Kidney epithelial cell (primary cell): ENCODE measurements at regions not wholly inside any gene's neighbourhood (a gene's known extent, or its start where the extent isn't known, plus 50 kb on each side); places are given as distances from the start of the nearest gene placed in this dataset.

ENCODE experiments used
- DNase-seq: peaks from one replicate; pipeline ENCODE4 v3.0.0-alpha.2; 2010; ENCODE audit warnings: low read depth
- H3K27me3 ChIP-seq: 2 replicates; pipeline ENCODE4 v1.6.0; 2011; ENCODE audit warnings: low read length; ENCODE audit not compliant: control insufficient read depth, insufficient read depth
- H3K36me3 ChIP-seq: 2 replicates; pipeline ENCODE4 v1.5.1; 2011; ENCODE audit warnings: low read length; ENCODE audit not compliant: control insufficient read depth, insufficient read depth
- H3K4me3 ChIP-seq: 2 replicates; pipeline ENCODE4 v1.5.1; 2011; ENCODE audit warnings: low read depth, mild to moderate bottlenecking, control low read depth, low read length
- TF ChIP-seq, protein P1 (sequence below): IDR thresholded peaks from 2 replicates; pipeline ENCODE4 v1.5.1; 2011; ENCODE audit warnings: mild to moderate bottlenecking, moderate library complexity, low read length, control low read depth, inconsistent platforms; ENCODE audit not compliant: insufficient read depth, poor library complexity, severe bottlenecking

DNA sequence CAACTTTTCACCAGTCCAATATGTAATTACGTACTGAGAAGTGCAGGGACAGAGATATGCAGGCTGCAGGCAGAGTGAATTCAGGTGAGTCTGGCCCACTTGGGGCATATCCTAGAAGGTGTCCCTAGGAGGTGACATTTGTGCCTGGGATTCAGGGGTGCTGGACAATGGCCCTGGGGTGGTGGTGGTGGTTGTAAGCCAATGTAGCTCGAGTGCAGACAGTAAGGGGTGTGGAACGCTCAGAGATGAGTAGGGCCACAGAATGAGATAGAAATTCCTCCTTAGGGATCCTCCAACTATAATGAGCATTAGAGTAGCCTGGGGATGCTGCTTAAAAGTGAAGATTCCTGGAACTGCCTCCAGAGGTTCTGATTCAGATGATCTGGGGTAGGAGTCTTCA, 221.7 kb upstream of the MPHOSPH6 start:
- no peak for DNase-seq
- Histone ChIP-seq H3K36me3 (no peaks in the 10 kb centered on the region), H3K4me3 (no peak overlapping the region), H3K27me3 (no peaks in the 10 kb centered on the region)
- TF ChIP-seq, protein P1, sequence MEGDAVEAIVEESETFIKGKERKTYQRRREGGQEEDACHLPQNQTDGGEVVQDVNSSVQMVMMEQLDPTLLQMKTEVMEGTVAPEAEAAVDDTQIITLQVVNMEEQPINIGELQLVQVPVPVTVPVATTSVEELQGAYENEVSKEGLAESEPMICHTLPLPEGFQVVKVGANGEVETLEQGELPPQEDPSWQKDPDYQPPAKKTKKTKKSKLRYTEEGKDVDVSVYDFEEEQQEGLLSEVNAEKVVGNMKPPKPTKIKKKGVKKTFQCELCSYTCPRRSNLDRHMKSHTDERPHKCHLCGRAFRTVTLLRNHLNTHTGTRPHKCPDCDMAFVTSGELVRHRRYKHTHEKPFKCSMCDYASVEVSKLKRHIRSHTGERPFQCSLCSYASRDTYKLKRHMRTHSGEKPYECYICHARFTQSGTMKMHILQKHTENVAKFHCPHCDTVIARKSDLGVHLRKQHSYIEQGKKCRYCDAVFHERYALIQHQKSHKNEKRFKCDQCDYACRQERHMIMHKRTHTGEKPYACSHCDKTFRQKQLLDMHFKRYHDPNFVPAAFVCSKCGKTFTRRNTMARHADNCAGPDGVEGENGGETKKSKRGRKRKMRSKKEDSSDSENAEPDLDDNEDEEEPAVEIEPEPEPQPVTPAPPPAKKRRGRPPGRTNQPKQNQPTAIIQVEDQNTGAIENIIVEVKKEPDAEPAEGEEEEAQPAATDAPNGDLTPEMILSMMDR = no peak

DNA sequence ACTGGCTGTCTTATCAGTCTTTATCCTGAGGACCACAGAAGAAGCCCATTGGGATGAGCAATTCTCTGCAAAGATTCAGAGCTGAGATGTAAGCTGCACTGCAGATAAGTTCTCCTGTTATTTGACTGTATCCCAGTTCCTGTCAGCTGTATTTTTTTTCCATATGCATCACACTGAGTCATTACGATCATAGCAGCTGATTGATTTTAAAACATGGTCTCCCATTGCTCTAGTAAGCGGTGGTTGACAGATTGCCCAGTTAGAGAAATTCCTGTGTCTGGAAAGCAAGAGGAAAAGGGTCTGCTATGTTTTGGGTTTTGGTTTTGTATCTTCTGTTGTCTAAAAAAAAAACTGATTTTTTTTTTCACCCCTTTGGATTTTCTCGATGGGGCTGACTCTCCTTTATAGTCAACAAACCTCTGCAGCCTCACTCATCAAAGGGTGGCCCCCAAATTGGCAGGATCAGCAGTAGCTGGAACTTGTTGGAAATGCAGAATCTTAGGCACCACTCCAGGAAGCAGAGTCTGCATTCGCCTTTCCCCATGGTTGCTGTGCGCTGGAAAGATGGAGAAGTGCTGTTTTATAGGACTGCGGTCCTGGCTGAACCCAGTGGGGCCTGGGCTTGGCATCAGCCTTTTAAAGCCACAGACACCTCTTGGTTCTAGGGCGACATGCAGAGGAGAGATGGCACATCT, 220.1 kb upstream of the MPHOSPH6 start:
- Histone ChIP-seq H3K36me3 (no peaks in the 10 kb centered on the region), H3K4me3 (no peak overlapping the region), H3K27me3 (no peaks in the 10 kb centered on the region)
- TF ChIP-seq, protein P1 = no peak
- DNase-seq = no peak

DNA sequence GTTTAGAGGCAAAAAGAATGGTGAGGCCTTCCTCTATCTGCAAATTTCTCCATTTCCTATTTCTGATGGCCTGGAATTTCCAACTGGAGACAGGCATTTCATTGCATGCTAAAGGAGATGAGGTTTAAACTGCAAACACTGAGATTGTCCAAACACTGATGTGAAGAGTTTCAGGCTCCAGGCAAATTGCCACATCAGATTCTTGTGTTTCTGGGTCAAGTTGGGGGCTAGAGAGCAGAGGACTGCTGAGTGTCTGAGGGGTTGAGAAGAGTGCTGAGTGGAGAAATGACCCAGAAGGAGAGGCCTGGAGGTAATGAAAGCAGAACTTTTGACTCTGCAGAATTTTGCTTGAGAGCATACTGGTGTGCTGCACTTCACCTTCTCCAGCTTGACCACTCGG, 216.7 kb upstream of the MPHOSPH6 start:
- no peak for DNase-seq
- H3K36me3 ChIP-seq = no peaks in the 10 kb centered on the region
- TF ChIP-seq, protein P1 = no peak
- H3K4me3 ChIP-seq = no peak overlapping the region
- no peaks in the 10 kb centered on the region for H3K27me3 ChIP-seq

DNA sequence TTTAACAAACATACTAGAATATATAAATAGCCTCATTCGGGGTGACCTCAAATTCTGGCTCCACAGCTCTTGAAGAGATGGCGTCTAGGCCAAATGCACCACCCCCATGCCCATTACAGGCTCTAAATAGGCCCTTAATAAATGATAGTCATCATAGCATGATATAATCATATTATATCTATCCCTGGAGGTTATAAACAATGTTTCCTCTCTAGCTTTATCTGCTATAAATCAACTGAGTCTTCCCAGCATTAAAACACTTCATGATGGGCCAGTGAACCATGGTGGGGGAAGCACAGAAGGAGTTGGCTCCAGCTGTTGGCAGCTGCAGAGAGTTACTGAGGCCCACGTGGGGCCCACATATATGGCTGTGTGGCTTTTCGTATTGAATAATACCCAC, 214.9 kb upstream of the MPHOSPH6 start:
- TF ChIP-seq, protein P1 = no peak
- DNase-seq = no peak
- H3K27me3 ChIP-seq = no peaks in the 10 kb centered on the region
- H3K36me3 ChIP-seq = no peaks in the 10 kb centered on the region
- no peak overlapping the region for H3K4me3 ChIP-seq

DNA sequence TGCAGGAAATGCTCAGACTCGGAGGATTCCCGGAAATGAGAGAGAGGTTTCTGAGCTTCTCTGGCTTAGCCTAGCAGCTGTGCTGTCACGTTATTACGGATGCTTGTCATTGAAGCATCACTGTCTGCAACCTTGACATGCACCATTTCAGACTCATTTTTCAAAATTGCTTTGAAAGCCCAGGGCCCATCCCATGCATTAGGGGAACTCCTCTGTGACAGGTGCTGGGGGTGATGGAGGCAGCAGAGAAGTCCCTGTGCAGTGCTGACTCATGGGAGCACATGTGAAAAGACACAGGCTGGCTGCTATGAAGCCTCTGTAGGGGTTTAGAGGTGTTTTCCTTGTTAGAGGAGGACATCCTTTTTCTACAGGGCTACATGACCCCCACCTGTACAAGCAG, 214.0 kb upstream of the MPHOSPH6 start:
- Histone ChIP-seq H3K36me3 (no peaks in the 10 kb centered on the region), H3K27me3 (no peaks in the 10 kb centered on the region), H3K4me3 (no peak overlapping the region)
- DNase-seq = no peak
- TF ChIP-seq, protein P1 = no peak

DNA sequence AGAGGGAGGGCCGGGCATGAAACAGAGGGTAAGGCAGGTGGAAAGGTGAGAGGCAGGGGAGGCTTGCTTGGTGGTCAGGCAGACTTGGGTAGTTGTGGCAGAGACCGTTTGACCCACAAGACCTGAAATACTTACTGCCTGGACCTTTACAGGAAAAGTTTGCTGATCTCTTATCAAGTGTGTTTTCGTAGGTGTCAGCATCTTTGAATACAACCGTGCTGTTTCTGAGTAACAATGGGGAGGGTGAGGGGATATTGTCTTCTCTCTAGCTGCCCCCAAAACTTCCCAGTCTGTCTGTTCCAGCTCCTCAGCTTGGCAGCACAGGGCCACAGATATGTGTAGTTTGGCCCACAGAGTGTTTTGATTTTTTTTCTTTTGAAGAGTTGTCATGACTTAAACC, 212.5 kb upstream of the MPHOSPH6 start:
- Histone ChIP-seq H3K27me3 (no peaks in the 10 kb centered on the region), H3K4me3 (no peak overlapping the region), H3K36me3 (no peaks in the 10 kb centered on the region)
- no peak for DNase-seq
- TF ChIP-seq, protein P1 = no peak
